ENCODE measurements at regions not wholly inside any gene's neighbourhood (a gene's known extent, or its start where the extent isn't known, plus 50 kb on each side); places are given as distances from the start of the nearest gene placed in this dataset.
A peak's percentile ranks its signal among the peaks of the same experiment; 100 is the strongest.

GRCh38 chr10:107409522-107409921 is 245.0 kb upstream of the SORCS1 start:
- ATAC-seq: no peak
- Histone ChIP-seq H3K27ac (no peak overlapping the region), H3K4me3 (no peak overlapping the region), H3K9me3 (no peaks in the 10 kb centered on the region), H3K4me1 (no peaks in the 10 kb centered on the region), H3K4me2 (no peak overlapping the region)
- 12% methylated on average over 4 of the region's 4 CpGs for WGBS (ENCODE audit: missing lambda C conversion rate)
- ChIA-PET POLR2A (no interaction called here), CTCF (no interaction called here)
- TF ChIP-seq RNF2 (IDR thresholded peaks at IDR 0.05; ENCODE audit: borderline replicate concordance, low read depth) (no peak), ZC3H11A (IDR thresholded peaks at IDR 0.05) (no peak), MYC (IDR thresholded peaks at IDR 0.05; ENCODE audit: borderline replicate concordance, low read length) (no peak), CTCF (IDR thresholded peaks at IDR 0.05) (no peak), RARB (CRISPR knock-in tag; IDR thresholded peaks at IDR 0.05) (no peak), E2F6 (IDR thresholded peaks at IDR 0.05; ENCODE audit: borderline replicate concordance, low read depth) (no peak), PHF8 (IDR thresholded peaks at IDR 0.05; ENCODE audit: borderline replicate concordance, low read depth) (no peak), HDAC2 (IDR thresholded peaks at IDR 0.05) (no peak), USF2 (IDR thresholded peaks at IDR 0.05) (no peak), HES2 (IDR thresholded peaks at IDR 0.05) (no peak)
- TF ChIP-seq, protein P1, sequence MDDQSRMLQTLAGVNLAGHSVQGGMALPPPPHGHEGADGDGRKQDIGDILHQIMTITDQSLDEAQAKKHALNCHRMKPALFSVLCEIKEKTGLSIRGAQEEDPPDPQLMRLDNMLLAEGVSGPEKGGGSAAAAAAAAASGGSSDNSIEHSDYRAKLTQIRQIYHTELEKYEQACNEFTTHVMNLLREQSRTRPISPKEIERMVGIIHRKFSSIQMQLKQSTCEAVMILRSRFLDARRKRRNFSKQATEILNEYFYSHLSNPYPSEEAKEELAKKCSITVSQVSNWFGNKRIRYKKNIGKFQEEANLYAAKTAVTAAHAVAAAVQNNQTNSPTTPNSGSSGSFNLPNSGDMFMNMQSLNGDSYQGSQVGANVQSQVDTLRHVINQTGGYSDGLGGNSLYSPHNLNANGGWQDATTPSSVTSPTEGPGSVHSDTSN (IDR thresholded peaks at IDR 0.05): no peak
- DNase-seq (ENCODE audit: low read depth in 1 of 2, low spot score in 1 of 2): no peak
- FAIRE-seq: no peak

GRCh38 chr10:107398115-107398514 is 233.6 kb upstream of the SORCS1 start:
- CTCF ChIA-PET: no interaction called here
- Histone ChIP-seq H3K27ac (no peak overlapping the region), H3K4me2 (no peak overlapping the region), H3K4me3 (no peak overlapping the region), H3K9me3 (no peaks in the 10 kb centered on the region), H3K4me1 (no peaks in the 10 kb centered on the region)
- ATAC-seq (no peak), DNase-seq (ENCODE audit: low read depth in 1 of 2, low spot score in 1 of 2) (no peak), FAIRE-seq (no peak)
- POLR2A ChIA-PET: no interaction called here
- TF ChIP-seq FOXS1 (CRISPR knock-in tag; IDR thresholded peaks at IDR 0.05) (no peak), MAFK (IDR thresholded peaks at IDR 0.05; ENCODE audit: partially characterized antibody) (peak; percentile 47)

GRCh38 chr10:107391901-107392300 is 227.4 kb upstream of the SORCS1 start:
- no peak overlapping the region for H3K27ac ChIP-seq
- no peak overlapping the region for H3K4me2 ChIP-seq
- H3K4me3 ChIP-seq: no peak overlapping the region
- ATAC-seq (no peak), DNase-seq (ENCODE audit: low read depth in 1 of 2, low spot score in 1 of 2) (no peak), FAIRE-seq (no peak)
- TF ChIP-seq ZFP36 (IDR thresholded peaks at IDR 0.05; ENCODE audit: borderline replicate concordance, partially characterized antibody) (no peak), EHMT2 (IDR thresholded peaks at IDR 0.05; ENCODE audit: low read depth) (no peak), NPAS2 (CRISPR knock-in tag; IDR thresholded peaks at IDR 0.05; ENCODE audit: borderline replicate concordance) (no peak), ZNF302 (CRISPR knock-in tag; IDR thresholded peaks at IDR 0.05) (no peak), KDM5A (IDR thresholded peaks at IDR 0.05) (no peak), EHF (CRISPR knock-in tag; IDR thresholded peaks at IDR 0.05) (no peak), PHF8 (IDR thresholded peaks at IDR 0.05; ENCODE audit: borderline replicate concordance, low read depth) (no peak)
- H3K4me1 ChIP-seq: no peaks in the 10 kb centered on the region
- WGBS (ENCODE audit: missing lambda C conversion rate): 1% methylated on average over 4 of the region's 4 CpGs
- H3K9me3 ChIP-seq: no peaks in the 10 kb centered on the region
- POLR2A ChIA-PET: no interaction called here
- CTCF ChIA-PET: no interaction called here
